Stimulated activated CD4-positive, alpha-beta T cell treated with anti-CD3 and anti-CD28 coated beads, Interleukin-2, amount 100 ng/mL, for 24 hours (primary cell): ENCODE measurements at regions not wholly inside any gene's neighbourhood (a gene's known extent, or its start where the extent isn't known, plus 50 kb on each side); places are given as distances from the start of the nearest gene placed in this dataset.

ENCODE experiments used
- DNase-seq, 2 donors: peaks; one replicate each; pipeline ENCODE4 v3.0.0-alpha.2; 2020

DNA sequence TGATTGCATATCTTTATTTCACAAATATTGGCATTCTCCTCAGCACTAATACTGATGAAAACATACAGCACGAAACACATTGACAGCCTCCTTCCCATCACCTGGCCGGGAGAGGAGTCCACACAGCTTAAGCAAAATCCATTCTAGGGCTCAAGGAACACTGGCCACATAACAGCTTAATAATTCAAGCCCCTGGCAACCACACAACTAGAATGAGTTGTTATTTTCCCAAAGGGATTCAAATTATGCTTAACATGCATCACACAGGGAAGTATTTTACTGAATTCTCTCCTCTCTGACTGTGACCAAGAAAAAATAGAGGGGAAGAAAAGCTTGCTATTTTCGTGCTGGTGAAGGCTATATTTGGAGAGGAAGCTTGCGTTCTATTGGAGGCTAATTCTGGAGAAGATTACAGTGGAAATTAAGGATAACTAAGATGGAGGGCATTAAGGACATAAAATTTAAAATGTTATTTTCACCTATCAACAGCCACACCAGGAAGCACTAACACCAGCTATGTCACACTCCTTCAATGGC is 198.5 kb downstream of the ADGRG6 start:
- no peak for DNase-seq

DNA sequence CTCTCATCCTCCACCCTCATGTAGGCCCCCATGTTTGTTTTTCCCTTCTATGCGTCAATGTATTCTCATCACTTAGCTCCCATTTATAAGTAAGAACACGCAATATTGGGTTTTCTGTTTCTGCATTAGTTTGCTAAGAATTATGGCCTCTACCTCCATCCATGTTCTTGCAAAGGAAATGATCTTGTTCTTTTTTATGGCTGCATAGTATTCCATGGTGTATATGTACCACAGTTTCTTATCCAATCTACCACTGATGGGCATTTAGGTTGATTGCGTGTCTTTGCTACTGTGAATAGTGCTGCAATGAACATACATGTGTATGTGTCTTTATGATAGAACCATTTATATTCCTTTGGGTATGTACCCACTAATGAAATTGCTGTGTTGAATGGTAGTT is 200.0 kb downstream of the ADGRG6 start:
- DNase-seq, result no peak

GRCh38 chr6:142507065-142507464 is 205.3 kb downstream of the ADGRG6 start:
- DNase-seq, result no peak

DNA sequence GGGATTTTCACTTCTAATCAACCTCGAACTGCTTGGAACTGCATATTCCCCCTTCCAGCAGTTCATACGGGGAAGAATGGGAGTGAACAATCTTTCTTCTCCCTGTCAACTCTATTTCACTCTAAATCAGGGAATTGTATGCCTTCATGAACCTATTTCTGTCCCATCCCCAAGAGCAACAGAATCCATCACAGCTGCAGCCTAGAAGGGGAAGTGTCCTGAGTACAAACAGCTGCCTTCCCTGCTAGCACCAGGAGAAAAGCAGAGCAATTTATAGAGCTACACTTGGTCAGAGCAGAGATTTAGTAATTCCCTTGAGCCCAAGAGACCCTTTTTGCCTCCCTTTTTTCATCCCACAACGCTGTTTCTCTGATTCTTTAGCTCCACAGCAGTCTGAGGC is 208.4 kb downstream of the ADGRG6 start:
- DNase-seq, result no peak

- no peak for DNase-seq
These were observed 216.3 kb downstream of the ADGRG6 start for GRCh38 chr6:142518126-142518525.

DNA sequence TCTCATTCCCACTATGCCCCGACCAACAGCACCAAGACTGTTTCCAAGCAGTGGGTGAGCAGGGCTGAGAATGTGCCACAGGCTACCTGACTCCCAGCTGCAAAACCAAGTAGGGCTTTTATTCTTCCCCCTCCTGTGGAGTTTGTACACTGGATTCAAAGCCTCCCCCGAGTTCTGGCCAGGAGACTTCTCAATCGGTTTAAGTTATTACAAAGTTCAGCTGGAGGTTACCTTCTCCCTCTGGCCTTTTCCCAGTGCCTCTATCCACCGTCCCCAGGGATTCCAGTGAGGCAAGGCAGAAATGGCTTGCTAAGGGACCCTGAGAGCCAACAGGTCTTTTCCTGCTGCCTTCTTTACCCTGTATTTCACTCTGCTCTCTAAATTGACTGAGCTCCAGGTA is 217.0 kb downstream of the ADGRG6 start:
- no peak for DNase-seq

DNA sequence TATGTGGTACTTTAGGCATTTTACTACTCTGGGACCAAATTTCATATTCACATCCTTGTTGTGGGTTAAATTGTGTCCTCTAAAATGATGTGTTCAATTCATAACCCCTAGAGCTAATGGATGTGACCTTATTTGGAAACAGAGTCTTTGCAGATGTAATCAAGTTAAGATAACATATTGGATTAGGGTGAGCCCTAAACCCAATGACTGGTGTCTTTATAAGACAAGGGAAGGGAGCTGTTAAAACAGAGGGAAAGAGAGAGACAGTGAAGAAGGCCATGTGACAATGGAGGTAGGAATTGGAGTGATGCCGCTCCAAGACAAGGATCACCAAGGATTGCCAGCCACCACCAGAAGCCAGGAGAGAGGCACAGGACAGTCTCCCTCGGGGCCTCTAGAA is 220.0 kb downstream of the ADGRG6 start:
- no peak for DNase-seq

- DNase-seq, result no peak
These were observed 221.9 kb downstream of the ADGRG6 start for GRCh38 chr6:142523515-142524375.

DNA sequence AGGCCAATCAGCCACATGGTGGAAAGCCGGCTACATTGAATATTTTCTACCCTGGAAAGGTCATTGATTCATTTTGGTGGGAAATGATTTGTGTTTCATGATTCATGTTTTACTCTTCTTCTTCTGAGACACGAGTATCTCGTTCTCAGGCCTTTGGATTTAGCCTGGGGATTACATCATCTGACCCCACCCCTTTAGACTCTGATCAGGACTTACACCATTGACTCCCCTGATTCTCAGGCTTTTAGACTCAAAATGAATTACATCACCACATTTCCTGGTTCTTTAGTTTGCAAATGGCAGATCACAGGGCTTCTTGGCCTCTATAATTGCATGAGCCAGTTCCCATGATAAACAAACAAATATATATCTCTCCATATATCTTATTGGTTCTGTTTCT is 228.8 kb downstream of the ADGRG6 start:
- no peak for DNase-seq

DNA sequence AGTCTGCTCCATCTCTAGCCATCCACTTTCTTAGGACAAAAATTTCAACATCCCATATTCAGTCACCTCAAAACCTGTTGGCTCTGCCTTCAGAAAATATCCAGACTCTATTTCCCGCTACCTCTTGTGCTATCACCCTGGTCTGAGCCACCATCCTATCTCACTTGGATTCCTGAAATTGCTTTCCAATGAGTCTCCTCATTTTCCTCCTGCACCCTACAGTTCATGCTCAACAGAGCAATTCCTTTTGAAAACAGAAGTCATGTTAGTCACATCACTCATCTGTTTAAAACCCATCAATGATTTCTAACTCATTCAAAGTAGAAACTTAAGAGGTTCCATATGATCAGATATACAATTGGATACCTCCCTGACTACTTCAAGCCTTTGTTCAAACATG is 229.9 kb downstream of the ADGRG6 start:
- DNase-seq, result no peak

DNA sequence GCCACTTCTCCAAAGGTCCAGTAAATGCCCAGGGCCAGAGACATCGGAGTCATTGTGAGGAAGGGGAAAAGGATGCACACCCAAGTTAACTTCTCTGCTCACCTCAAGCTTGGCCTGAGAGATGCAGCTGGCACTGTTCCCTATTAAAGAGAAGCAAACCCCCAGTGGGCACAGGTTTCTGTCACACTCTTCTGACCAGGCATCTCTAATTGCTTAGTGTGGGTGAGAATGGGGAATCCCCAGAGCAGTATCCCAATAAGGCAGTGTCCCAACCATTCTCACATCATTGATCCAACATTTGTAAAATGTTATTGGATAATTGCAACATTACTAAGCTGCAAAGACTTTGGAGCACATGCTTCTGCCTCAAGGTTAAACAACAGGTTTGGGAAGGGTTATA is 232.3 kb downstream of the ADGRG6 start:
- DNase-seq, result no peak

DNA sequence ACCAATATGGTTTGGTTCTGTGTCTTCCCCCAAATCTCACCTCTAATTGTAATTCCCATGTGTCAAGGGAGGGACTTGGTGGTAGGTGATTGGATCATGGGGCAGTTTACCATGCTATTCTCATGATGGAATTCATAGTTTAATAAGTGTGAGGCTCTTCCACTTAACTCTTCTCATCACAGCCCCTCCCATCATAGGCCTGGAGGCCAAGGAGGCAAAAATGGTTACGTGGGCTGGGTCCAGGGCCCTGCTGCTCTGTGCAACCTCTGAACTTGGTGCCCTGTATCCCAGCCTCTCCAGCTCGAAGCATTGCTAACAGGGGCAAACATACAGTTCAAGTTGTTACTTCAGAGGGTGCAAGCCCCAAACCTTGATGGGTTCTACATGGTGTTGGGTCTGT is 232.7 kb downstream of the ADGRG6 start:
- no peak for DNase-seq

GRCh38 chr6:142537612-142538478 is 236.0 kb downstream of the ADGRG6 start:
- DNase-seq, result peak in 1 of 2 donors; percentile 18

GRCh38 chr6:142542704-142543233 is 241.0 kb downstream of the ADGRG6 start:
- DNase-seq, result no peak

DNA sequence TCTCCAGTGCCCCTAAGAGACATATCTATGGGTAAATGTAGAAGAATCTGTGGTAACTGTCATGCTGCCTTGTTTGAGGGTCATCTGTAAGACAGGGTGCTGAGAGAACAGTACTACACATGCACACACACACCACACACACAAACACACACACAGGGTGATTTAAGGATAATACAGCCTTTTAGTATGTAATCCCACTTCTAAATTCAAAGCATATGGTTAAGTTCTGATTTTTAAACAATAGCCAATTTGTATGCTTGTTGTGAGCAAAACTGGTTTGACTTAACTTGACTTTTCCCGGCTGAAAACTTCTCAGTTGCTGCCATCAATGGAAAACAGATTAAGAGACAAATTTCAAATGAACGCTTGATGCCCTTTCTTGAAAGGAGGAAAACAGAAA is 241.8 kb downstream of the ADGRG6 start:
- DNase-seq, result no peak

GRCh38 chr6:142544199-142544838 is 242.5 kb downstream of the ADGRG6 start:
- no peak for DNase-seq

DNA sequence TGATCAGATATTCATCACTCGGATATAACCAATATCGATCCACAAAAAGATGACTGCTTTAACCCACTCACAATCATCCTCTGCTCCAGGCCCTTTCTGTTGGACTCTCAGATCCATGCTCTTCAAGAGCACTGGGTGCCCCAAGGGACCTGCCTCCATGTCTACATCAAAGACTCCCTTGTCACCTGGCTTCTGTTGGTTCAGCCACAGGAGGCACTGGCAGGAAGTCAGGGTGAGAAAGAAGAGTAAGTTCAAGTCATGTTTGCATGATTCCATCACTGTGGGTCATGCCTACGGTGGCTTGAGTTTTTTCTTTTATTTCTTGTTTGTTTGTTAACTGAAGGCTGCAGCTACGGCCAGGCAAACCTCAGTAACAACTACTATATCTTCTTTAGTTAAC is 243.3 kb downstream of the ADGRG6 start:
- DNase-seq, result no peak

DNA sequence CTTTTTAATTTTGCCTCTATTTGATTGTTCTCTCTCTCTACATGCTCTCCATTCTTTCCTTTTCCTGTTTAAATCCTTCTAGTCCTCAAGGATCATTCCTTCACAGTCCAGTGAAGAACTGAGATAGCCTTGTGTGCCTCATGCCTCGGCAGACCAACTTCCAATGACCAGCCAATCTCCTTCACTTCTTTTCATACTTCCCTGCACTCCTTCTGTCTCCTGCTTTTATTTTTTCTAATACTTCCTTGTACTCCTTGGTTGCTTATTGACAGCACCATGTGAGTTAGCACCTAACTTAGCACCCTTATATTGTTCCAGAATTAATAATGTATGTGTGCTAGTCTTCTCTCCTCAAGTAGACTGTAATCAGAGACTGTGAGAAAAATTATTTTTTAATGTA is 246.8 kb downstream of the ADGRG6 start:
- DNase-seq, result no peak

GRCh38 chr6:142550310-142551063 is 248.7 kb downstream of the ADGRG6 start:
- no peak for DNase-seq

GRCh38 chr6:142551274-142551811 is 249.5 kb downstream of the ADGRG6 start:
- DNase-seq, result peak; percentile 33 to 51

DNA sequence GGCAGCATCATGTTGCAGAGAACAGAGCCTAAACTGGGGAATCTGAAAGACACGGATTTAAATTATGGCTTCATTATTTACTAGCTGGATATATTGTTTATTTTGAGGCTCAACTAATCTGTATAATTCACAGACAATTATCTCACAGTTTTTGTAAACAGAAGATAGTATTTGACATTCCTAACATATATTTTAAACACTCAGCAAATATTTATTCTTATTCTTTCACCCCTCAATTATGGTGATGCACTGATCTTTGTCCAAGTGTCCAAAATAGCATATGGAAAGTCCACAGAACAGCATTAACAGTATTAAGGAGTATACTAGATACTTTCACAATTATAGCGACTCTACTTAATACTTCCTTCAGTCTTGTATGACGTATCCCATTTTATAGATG is 257.0 kb downstream of the ADGRG6 start:
- no peak for DNase-seq
